Endometrium (tissue), 2 donors: ENCODE measurements at regions not wholly inside any gene's neighbourhood (a gene's known extent, or its start where the extent isn't known, plus 50 kb on each side); places are given as distances from the start of the nearest gene placed in this dataset.

Source experiments
- FAIRE-seq: peaks from 2 replicates; lab custom pipeline; 2012; peaks lifted over from hg19 to GRCh38; lab: Jason Lieb, UNC
- donor health status: control.
- donor health status: control.

- no peak for FAIRE-seq
Observed at GRCh38 chr2:3138621-3139020, 239.0 kb downstream of the EIPR1 start.

DNA sequence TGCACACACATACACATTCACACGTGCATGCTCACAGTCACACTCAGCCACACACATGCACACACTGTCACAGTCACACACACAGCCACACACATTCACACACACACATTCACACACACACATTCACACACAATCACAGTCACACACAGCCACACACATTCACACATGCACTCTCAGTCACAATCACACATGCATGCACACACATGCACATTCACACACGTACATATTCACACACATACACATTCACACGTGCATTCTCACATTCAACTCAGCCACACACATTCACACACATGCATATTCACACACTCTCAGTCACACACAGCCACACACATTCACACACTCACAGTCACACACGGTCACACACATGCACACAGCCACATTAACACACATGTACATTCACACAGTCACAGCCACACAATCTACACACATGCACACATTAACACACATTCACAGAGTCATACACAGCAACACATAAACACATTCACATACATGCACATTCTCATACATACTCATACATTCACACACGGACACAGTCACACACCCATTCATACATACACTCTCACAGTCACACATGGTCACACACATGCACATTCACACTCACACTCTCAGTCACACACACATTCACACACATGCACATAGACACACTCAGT lies 239.8 kb downstream of the EIPR1 start:
- no peak for FAIRE-seq

DNA sequence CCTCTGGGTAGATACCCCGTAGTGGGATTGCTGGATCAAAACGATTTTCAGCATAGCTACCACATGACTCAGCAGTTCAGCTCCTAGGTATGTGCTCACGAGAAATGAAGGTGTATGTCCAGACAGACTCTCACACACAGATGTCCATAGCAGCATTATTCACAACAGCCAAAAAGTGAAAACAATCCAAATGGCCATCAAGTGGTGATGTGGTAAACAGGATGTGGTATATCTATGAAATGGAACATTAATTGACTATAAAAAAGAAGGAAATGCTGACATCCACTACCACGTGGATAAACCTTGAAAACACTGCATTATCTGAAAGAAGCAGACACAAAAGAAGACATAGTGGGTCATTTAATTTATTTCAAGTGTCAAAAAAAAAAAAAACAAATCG lies 241.9 kb downstream of the EIPR1 start:
- no peak for FAIRE-seq

DNA sequence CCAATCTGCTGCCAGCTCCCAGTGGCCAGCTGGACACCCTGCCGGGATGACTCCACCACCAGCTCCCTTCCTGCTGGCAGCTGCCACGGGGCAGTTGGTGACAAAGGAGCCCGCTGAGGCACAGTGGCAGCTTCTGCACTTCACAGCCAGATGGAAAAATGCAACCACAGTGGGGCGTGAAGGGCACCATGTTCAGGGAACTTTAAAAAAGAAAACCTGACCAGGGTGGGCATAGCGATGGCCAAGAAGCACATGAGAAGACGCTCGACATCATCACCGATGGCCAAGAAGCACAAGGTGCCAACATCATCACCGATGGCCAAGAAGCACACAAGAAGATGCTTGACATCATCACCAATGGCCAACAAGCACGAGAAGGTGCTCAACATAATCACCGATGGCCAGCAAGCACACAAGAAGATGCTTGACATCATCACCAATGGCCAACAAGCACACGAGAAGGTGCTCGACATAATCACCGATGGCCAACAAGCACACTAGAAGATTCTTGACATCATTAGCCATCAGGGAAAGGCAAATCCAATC lies 243.5 kb downstream of the EIPR1 start:
- no peak for FAIRE-seq

- no peak for FAIRE-seq
Observed at GRCh38 chr2:3132966-3133365, 244.7 kb downstream of the EIPR1 start.

- FAIRE-seq: no peak
Observed at GRCh38 chr2:3132466-3132865, 245.2 kb downstream of the EIPR1 start.

DNA sequence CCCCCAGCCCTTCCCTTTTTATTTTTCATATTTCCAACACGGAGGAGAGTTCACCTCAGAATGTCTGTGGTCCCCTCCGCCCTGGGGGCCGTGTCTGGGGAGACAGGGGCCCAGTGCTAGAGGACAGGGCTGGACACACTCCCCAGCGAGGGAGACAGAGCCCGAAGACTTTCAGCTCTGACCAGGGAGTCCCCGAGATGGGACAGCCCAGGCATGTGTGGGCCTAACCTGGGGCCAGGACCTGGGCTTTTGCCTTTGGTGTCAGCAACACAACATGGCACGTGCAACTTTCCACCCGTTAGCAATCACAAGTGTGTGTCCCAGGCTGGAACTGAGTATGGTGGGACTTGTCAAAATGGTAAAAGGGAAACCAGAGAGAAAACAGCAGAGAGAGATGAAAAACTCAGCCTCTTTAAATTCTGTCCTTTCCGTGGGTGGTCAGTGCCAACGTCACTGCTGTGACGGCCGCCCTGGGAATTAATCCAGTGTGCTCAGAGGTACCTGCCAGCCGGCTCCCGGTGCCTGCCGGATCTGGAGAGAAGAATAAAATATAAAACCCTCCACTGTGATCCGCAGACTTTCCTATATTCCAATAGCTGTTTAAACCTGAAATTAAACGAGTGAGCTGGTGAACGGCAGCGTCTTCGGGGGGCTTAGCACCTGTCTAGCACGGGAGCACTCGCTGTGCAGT lies 245.8 kb downstream of the EIPR1 start:
- FAIRE-seq: no peak

DNA sequence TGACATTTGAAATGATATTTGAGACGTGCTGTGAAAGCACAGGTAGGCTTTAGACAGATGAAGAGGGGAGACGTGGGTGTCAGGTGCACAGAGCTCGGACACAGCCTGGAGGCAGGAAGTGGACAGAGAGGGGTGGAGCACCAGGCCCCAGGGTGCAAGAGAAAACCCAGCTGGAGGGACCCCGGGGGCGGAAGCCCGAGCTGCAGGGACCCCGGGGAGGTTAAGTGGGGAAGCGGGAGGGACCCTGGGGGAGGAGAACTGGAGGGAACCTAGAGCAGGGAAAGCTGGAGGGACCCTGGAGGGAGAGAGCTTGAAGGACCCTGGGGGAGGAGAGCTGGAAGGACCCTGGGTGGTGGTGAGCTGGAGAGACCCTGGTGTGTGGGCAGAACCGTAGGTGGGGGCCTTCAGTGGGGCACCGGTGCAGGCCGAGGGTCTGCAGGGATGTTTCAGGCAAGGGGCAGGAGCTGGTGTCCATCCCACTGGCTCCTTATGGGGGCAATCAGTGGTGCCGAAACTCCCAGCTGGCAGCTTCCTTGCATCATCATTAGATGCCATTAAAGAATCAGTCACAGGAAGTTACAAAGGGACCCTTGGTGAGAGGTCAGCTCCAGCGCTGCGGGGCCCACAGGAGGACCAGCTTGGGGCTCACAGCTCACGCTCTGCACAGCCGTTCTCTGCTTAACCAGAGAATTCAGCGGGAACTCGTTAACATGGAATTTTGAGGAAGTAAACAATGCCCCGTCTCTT lies 246.6 kb downstream of the EIPR1 start:
- no peak for FAIRE-seq

DNA sequence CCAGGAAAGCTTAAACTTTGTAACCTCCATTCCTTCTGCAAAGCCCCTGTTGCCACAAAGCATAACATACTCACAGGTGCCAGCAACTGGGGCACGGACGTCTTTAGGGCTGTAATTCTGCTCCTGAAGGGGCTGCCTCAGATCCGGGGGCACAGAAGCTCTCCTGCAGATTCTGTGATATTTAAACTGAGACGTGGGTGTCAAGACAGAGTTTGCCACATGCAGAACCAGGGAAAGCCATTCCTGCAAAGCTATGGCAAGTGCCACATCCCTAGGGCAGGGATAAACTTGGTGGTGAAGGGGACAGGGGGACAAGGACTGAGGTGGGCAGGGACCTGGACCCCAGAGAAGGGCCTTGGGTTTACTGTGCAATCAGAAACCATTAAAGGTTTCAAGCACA lies 247.2 kb downstream of the EIPR1 start:
- no peak for FAIRE-seq

DNA sequence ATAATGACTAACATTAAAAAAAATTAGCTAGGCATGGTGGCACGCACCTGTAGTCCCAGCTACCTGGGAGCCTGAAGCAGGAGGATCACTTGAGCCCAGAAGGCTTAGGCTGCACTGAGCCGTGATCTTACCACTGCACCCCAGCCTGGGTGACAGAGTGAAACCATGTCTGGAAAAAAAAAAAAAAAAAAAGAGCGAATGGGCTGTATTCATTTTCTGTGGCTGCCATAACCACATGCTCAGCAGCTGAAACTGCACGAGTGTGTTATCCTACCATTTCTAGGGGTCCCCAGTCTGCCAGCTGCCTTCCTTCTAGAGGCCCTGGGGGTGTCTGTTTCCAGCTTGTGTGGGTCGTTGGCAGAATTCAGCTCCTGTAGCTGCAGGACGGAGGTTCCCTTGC lies 247.8 kb downstream of the EIPR1 start:
- FAIRE-seq: no peak

GRCh38 chr2:3128786-3129185 lies 248.8 kb downstream of the EIPR1 start:
- FAIRE-seq: no peak

DNA sequence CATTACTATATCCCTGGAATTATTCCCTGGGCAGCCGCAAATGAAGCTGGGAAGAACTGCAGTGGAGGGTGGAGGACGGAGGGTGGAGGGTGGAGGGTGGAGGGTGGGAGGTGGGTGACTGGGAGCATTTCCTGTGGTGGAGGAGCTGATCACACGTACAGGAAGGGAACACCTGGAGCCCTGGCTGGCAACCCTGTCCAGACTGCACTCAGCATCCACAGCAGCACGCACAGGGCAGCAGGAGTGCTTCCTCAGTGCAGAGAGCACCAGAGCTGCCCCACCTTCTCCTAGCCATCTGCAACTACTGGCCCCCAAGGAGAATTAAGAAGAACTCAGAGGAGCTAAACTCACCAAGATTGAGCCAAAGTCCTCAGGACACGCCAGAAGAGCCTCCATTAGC lies 249.9 kb downstream of the EIPR1 start:
- FAIRE-seq: no peak

- FAIRE-seq: no peak
Observed at GRCh38 chr2:3126911-3127621, 250.6 kb downstream of the EIPR1 start.

DNA sequence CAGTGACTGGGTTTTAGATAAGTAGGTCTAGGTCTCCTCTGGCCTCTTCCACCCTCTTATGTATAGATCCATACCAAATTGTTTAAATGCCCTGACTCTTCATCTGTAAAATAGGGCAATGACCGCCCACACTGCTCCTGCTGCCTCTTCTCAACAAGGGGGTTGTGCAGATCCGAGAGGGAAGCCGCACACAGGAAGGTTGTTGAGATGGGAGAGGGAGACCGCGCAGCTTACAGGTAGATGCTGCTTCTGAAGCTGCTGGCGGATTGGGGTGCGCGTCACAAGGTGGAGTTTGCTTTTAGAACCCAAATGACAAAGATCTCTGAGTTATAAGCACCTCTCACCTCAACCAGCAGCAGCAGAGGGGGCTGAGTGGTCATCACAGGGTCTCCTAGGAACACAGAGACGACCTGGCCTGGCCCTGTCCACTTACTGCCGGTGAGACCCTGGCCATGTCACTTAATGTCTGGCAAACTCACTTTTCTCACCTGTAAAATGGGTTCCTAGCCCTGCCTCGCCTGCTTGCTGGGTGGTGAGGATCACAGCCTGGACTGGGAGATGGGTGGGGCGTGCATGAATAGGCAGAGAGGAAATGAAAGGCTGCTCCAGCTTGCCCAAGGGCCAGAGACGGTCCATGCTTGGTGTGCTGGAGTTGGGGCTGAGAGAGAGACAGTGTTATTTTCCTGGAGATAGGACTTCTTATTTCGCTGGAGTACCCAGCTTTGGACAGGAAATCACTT lies 251.3 kb downstream of the EIPR1 start:
- FAIRE-seq: no peak

GRCh38 chr2:3125761-3126130 lies 251.9 kb downstream of the EIPR1 start:
- no peak for FAIRE-seq

DNA sequence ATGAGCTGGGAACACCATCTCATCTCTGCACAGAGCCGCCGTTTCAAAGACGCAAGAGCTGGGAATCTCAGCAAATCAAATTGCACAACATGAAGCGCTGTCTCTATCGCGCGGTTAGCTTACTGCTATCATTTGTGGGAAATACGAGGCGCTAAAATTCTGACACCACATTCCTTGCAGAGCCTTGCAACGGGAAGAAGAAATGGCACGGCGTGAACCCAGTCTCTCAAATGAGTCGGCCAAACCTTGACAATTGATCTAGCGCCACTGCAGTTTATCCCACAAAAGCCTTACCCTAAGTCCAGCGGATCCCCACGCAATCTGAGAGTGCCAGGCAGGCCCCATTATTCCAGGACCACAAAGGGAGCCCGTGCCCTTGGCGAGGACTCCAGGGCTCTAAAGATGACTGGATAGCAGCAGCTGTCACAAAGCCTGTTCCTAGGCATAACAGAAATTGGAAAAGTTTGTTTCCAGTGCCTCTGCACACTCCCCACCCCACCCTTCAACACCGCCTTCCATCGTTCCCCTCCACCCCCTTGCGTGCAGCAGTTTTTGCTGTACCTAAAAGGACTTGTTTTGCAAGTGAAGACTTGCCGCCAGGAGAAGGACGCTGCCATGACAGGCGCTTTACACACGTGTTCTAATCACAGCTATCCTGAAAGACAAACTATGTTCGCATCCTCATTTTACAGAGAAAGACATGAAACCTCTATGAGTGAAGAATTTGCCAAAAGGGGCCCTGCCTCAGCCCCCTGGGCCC lies 252.4 kb downstream of the EIPR1 start:
- FAIRE-seq: no peak

DNA sequence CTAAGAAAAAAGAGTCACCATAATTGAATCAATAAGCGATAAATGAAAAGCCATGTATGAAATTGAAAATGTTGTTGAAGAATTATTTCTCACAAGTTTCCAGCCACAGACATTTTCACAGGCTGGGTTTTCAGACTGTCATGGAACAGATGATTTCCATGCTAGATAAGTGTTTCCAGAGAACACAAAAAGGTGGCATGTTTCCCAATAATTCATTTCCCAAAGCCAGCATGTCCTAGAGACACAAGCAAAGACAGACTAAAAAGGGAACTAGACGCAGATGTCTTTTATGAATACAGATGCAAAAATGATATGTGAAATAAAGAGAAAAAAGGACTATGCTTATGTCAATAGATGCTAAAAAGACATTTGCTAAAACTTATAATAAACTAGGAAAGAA lies 255.1 kb downstream of the EIPR1 start:
- FAIRE-seq: no peak

DNA sequence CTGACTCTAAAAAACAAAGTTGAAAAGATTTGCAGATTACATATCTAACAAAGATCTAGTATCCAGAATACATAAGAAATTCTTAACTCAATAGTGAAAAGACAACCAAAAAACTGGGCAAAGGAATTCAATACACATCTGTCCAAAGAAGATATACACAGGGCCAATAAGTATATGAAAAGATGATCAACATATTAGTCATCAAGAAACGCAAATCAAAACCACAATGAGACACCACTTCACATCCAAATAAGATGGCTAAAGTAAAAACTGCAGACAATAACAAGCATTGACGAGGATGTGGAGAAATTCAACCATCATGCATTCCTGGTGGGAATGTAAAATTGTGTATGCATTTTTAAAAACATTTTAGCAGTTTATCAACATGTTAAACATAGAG lies 256.0 kb downstream of the EIPR1 start:
- no peak for FAIRE-seq

DNA sequence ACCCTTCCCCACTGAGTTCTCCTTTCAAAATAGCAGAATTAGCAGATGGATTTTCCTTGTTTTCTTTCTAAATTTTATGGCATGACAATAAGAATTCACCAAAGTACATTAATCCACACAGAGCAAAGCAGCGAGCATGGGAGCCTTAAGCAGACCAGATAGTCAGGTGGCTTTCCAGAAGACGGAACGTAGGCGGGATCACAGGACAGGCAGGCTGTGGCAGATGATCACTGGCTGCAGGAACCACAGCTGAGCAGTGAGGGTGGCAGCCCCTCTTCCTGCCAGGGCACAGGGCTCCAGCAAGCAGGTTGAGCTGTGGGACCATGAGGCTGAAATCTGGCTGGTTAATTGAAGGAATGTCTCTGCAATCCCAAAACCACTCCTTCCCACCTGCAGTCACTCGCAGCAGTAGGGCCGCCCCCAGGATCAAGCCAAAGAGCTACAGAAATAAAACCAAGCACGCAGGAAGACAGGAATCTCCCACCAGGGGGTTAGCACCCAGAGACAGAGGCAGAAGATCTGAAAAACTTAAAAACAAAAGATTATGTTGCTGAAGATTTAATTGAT lies 259.9 kb downstream of the EIPR1 start:
- no peak for FAIRE-seq

GRCh38 chr2:3116371-3116770 lies 261.2 kb downstream of the EIPR1 start:
- no peak for FAIRE-seq
